ENCODE measurements at regions not wholly inside any gene's neighbourhood (a gene's known extent, or its start where the extent isn't known, plus 50 kb on each side); places are given as distances from the start of the nearest gene placed in this dataset.

GRCh38 chr7:49513911-49514310 is 259.5 kb upstream of the VWC2 start:
- WGBS, 2 donors: 10 to 12% methylated on average over 4 of the region's 4 CpGs
- TF ChIP-seq POLR2A (IDR thresholded peaks at IDR 0.05): no peak
- no peak for TF ChIP-seq EP300 (IDR thresholded peaks at IDR 0.05)
- no peak for TF ChIP-seq CTCF (IDR thresholded peaks at IDR 0.05)

DNA sequence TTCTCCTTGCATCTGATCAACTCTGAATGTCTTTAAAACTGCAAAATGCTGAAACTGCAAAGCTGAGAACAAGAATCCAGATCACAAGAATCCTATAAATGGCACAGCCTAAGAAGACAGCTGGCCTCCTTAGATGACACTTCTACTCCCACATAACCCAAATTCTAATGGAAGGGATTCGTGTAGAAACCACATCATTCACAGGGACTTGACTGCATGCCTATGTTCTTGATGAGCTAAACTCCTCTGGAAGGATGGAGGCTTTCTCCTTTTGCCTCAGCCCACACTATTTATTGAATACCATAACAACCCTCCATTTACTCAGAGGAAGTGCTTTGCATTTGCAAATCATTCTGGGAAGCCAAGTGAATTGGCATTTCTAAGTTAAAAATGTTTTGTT is 252.5 kb upstream of the VWC2 start:
- no peak for TF ChIP-seq POLR2A (IDR thresholded peaks at IDR 0.05)
- DNase-seq (ENCODE audit: low spot score in 2 of 2): no peak
- Histone ChIP-seq H3K27me3 (no peaks in the 10 kb centered on the region), H3K9me3 (no peaks in the 10 kb centered on the region), H3K4me1 (no peaks in the 10 kb centered on the region), H3K27ac (no peak overlapping the region), H3K36me3 (no peaks in the 10 kb centered on the region), H3K4me3 (no peak overlapping the region)
- WGBS, 2 donors: 15% methylated on average over 1 of the region's 1 CpG

More at GRCh38 chr7:49513911-49514310, 259.5 kb upstream of the VWC2 start:
- Histone ChIP-seq H3K9me3 (no peaks in the 10 kb centered on the region), H3K36me3 (no peaks in the 10 kb centered on the region), H3K4me1 (no peaks in the 10 kb centered on the region), H3K27me3 (no peaks in the 10 kb centered on the region), H3K27ac (no peak overlapping the region), H3K4me3 (no peak overlapping the region)
- DNase-seq (ENCODE audit: low spot score in 2 of 2): no peak

DNA sequence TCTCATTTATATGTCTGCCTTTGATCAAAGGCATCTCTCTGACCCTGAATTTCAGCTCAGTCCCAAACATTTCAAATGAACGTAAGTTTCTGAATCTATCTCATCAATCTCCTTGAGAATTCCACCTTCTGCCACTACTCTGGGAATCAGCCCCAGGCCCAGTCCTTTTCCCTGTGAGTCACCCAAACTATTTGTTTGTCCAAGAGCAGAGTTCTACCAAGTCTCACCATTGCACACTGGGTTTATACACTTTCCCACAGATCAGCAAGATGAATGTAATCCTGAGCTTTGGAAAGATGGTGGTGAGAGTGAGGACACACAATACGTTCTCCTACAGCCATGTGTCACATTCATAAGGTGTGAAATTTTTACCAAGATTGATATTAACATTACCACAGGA is 251.3 kb upstream of the VWC2 start:
- WGBS, 2 donors: 79 to 91% methylated on average over 2 of the region's 2 CpGs
- H3K4me3 ChIP-seq: no peak overlapping the region
- no peaks in the 10 kb centered on the region for H3K9me3 ChIP-seq
- H3K27me3 ChIP-seq: no peaks in the 10 kb centered on the region
- no peak for TF ChIP-seq CTCF (IDR thresholded peaks at IDR 0.05)
- no peak for TF ChIP-seq EP300 (IDR thresholded peaks at IDR 0.05)
- no peak for TF ChIP-seq POLR2A (IDR thresholded peaks at IDR 0.05)
- no peaks in the 10 kb centered on the region for H3K4me1 ChIP-seq
- no peak overlapping the region for H3K27ac ChIP-seq
- DNase-seq (ENCODE audit: low spot score in 2 of 2): no peak
- H3K36me3 ChIP-seq: no peaks in the 10 kb centered on the region

GRCh38 chr7:49523870-49524269 is 249.6 kb upstream of the VWC2 start:
- no peak for TF ChIP-seq POLR2A (IDR thresholded peaks at IDR 0.05)
- TF ChIP-seq EP300 (IDR thresholded peaks at IDR 0.05): no peak
- no peak for TF ChIP-seq CTCF (IDR thresholded peaks at IDR 0.05)
- DNase-seq (ENCODE audit: low spot score in 2 of 2): no peak
- WGBS, 2 donors: 68 to 74% methylated on average over 1 of the region's 1 CpG

DNA sequence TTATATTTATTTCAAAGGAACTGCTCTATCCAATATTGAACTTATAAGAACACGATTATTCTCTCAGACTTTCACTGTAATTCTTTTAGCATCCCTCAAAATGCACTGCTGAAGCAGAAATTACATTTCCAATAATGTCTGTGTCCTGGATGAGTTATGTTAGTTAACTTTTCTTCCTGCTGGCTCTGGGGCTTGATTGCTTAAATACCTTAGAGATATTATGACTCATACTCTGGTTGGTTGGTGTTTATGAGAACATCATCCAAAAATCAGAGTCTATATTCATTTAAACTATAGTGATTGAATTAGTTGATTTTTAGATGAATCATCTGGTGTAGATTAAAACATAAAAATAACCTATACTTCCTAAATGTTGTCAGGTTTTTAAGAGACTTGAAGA is 246.3 kb upstream of the VWC2 start:
- Histone ChIP-seq H3K9me3 (no peaks in the 10 kb centered on the region), H3K27me3 (no peaks in the 10 kb centered on the region), H3K4me3 (no peak overlapping the region), H3K4me1 (no peaks in the 10 kb centered on the region), H3K36me3 (no peaks in the 10 kb centered on the region), H3K27ac (no peak overlapping the region)
- no peak for DNase-seq (ENCODE audit: low spot score in 2 of 2)
- TF ChIP-seq POLR2A (IDR thresholded peaks at IDR 0.05) (no peak), CTCF (IDR thresholded peaks at IDR 0.05) (no peak), EP300 (IDR thresholded peaks at IDR 0.05) (no peak)
- WGBS, 2 donors: 76 to 79% methylated on average over 1 of the region's 1 CpG

More at GRCh38 chr7:49523870-49524269, 249.6 kb upstream of the VWC2 start:
- H3K4me3 ChIP-seq: no peak overlapping the region
- no peak overlapping the region for H3K27ac ChIP-seq
- no peaks in the 10 kb centered on the region for H3K4me1 ChIP-seq
- H3K9me3 ChIP-seq: no peaks in the 10 kb centered on the region
- no peaks in the 10 kb centered on the region for H3K36me3 ChIP-seq
- H3K27me3 ChIP-seq: no peaks in the 10 kb centered on the region

- H3K27me3 ChIP-seq: no peaks in the 10 kb centered on the region
- no peak overlapping the region for H3K4me3 ChIP-seq
- no peaks in the 10 kb centered on the region for H3K4me1 ChIP-seq
- TF ChIP-seq POLR2A (IDR thresholded peaks at IDR 0.05) (no peak), EP300 (IDR thresholded peaks at IDR 0.05) (no peak), CTCF (IDR thresholded peaks at IDR 0.05) (no peak)
- peaks cover 0 to 5% (median 0%) of the 10 kb centered on the region in 4 donors for H3K9me3 ChIP-seq
- DNase-seq (ENCODE audit: low spot score in 2 of 2): no peak
- H3K27ac ChIP-seq: no peak overlapping the region
- 70 to 89% methylated on average over 1 of the region's 1 CpG for WGBS, 2 donors
- no peaks in the 10 kb centered on the region for H3K36me3 ChIP-seq
These were observed 243.0 kb upstream of the VWC2 start for GRCh38 chr7:49530481-49530880.
